GM12874 (cell line): ENCODE measurements at regions not wholly inside any gene's neighbourhood (a gene's known extent, or its start where the extent isn't known, plus 50 kb on each side); places are given as distances from the start of the nearest gene placed in this dataset.

ENCODE experiments used
- TF ChIP-seq, protein P1 (sequence below): IDR thresholded peaks from 2 replicates; pipeline ENCODE4 v1.5.1; 2011; ENCODE audit warnings: low read depth, mild to moderate bottlenecking, control low read depth, low read length, moderate library complexity; ENCODE audit not compliant: insufficient read depth

DNA sequence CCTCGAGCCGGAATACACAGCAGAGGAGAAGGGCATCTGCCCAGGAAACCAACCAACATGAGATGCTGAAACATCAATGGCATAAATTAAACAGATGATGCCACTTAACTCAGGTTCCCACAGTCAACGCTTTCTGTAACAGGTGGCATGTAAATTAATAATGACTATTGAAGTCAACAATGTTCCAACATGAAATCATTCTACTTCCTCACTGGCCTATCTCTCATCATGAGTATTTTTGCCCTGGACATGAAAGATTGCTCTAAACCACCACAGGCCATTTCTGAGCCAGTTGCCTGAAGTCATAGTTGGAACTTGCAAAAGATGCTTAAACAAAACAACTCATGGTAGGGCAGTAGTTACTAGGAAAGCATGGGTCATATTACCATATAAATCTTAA is 397.9 kb upstream of the JARID2 start:
- TF ChIP-seq, protein P1, sequence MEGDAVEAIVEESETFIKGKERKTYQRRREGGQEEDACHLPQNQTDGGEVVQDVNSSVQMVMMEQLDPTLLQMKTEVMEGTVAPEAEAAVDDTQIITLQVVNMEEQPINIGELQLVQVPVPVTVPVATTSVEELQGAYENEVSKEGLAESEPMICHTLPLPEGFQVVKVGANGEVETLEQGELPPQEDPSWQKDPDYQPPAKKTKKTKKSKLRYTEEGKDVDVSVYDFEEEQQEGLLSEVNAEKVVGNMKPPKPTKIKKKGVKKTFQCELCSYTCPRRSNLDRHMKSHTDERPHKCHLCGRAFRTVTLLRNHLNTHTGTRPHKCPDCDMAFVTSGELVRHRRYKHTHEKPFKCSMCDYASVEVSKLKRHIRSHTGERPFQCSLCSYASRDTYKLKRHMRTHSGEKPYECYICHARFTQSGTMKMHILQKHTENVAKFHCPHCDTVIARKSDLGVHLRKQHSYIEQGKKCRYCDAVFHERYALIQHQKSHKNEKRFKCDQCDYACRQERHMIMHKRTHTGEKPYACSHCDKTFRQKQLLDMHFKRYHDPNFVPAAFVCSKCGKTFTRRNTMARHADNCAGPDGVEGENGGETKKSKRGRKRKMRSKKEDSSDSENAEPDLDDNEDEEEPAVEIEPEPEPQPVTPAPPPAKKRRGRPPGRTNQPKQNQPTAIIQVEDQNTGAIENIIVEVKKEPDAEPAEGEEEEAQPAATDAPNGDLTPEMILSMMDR, result no peak

DNA sequence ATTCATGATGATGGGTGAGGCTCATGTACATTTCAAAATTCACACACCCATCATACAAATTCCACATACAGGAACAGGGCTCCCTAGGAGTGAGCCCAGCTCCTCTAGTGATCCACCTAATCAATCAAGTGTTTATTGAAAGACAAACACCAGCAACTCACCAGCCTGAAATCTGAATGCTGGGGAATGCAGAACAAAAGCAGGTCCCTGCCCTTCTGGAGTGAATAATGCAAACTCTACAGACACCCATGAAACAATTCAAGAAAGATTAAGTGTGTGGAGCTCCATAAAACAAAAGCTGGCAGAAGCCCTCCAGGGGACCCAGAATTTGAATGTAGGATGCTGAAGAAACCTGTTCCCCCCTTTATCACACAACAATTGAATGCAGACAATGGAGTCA is 396.7 kb upstream of the JARID2 start:
- TF ChIP-seq, protein P1, result no peak

DNA sequence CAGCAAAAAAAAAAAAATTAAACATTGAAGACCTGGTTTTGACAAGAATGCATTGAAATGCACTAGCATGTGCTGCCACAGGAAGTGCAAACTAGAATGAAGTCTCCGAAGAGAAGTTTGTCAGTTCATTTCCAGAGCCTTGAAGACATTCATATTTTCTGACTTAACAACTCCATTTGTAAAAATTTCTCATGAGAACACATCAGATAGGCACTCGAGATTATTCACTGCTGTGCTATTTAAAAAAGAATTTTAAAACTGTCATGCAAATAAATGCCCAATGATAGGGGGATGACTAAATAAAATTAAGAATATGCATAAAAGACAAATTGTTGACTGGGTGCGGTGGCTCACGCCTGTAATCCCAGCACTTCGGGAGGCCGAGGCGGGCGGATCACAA is 394.6 kb upstream of the JARID2 start:
- TF ChIP-seq, protein P1, result no peak

DNA sequence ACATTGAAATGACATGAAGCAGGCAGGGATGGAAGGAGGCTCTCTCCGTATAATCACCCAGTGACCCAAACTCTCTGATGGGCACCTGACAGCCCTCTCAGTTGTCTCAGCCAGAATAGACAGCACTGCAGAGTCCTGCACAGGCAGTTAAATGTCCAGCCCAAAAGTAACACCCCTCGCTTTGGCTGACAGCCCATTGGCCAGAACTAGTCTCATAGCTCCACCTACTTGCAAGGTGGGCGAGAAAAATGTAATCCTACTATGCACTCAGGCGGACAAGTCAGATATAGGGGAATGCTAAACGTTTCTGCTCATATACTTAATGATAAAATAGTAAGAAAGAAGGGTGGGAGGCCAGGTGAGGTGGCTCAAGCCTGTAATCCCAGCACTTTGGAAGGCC is 393.5 kb upstream of the JARID2 start:
- TF ChIP-seq, protein P1, result no peak

DNA sequence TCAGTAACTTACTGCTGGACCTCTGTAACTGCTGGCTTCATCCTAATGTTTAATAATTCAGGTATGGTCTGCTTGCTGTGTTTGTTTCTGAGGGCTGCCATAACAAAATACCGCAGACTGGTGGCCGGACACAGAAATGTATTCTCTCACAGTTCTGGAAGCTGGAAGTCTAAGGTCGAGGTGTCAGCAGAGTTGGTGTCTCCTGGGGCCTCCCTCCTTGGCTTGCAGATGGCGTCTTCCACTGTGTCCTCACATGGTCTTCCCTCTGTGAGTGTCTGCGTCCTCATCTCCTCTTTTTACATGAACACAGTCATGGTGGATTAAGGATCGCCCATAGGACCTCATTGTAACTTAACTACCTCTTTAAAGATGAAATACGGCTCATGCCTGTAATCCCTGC is 389.7 kb upstream of the JARID2 start:
- TF ChIP-seq, protein P1, result no peak

DNA sequence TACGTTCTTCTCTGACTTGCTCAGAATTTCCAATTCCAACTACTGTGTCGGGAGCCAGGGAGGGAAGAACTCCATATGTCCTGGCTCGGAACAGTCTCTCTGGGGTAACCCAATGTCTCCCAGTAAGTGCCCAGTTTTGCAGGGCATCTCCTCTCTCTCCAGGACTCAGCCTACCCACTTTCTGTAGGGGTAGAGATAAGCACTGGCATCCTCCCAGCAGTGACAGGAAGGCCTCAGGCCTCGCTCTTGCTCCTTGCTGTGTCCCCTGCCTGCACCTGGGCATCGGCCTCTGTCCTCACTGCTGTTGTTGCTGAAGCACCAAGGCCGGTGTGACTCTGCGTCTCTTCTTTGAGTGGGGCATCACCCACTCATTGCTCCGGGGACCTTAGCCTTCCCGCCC is 388.9 kb upstream of the JARID2 start:
- TF ChIP-seq, protein P1, result no peak

DNA sequence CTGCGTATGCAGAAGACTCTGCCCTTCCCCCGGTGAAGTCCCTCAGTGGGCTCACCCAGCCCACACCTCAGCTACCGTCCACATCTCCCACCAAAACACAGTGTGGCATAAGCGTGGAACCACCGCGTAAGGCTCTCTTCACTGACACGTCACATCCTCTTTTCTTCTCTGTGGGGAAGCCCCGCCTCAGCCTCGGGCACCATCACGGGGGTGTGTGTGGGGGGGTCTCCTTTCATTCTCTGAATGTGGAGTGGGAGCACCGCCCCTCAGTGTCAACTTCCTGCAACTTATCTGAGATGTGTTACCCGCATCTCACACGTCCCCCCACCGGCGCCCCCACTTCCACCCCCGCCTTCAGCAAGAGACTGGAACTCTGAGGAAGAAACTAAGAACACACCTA is 388.4 kb upstream of the JARID2 start:
- TF ChIP-seq, protein P1, result no peak

DNA sequence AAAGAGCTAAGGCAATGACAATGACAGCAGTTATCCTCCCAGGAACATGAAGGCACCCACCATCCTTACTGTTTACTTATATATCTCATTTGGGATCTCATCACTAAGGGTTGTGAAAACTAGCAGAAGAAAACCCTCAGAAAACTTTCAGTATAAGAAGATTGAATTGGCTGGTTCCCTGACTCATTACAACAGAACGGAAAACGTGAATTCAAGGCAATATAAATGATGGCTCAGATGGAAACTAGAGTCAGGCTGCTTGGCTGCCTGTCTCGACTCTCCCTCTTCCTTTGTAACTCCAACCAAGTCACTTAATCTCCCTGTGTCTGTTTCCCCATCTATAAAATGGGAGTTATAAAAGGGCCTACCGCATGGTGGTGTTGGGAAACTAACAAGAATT is 387.1 kb upstream of the JARID2 start:
- TF ChIP-seq, protein P1, result no peak
